OCI-LY7 (cell line): ENCODE measurements at regions not wholly inside any gene's neighbourhood (a gene's known extent, or its start where the extent isn't known, plus 50 kb on each side); places are given as distances from the start of the nearest gene placed in this dataset.

ENCODE experiments used
- CTCF ChIP-seq: fragments of 200-600 bp; sonication (generic); conservative IDR thresholded peaks from 2 replicates; pipeline ENCODE4 v1.5.1; 2014; ENCODE audit warnings: mild to moderate bottlenecking, antibody characterized with exemption, low read length, moderate library complexity, mixed read lengths
- EZH2phosphoT487 ChIP-seq: fragments of 200-600 bp; sonication (generic); IDR thresholded peaks from 2 replicates; pipeline ENCODE4 v1.6.1; 2018; ENCODE audit warnings: low read depth, borderline replicate concordance, mild to moderate bottlenecking, mixed run types, antibody characterized with exemption, low read length, moderate library complexity, mixed read lengths

GRCh38 chr3:164208821-164209220 lies 869.5 kb downstream of the SI start:
- TF ChIP-seq CTCF: no peak
- TF ChIP-seq EZH2phosphoT487: no peak
